ENCODE measurements at regions not wholly inside any gene's neighbourhood (a gene's known extent, or its start where the extent isn't known, plus 50 kb on each side); places are given as distances from the start of the nearest gene placed in this dataset.

DNA sequence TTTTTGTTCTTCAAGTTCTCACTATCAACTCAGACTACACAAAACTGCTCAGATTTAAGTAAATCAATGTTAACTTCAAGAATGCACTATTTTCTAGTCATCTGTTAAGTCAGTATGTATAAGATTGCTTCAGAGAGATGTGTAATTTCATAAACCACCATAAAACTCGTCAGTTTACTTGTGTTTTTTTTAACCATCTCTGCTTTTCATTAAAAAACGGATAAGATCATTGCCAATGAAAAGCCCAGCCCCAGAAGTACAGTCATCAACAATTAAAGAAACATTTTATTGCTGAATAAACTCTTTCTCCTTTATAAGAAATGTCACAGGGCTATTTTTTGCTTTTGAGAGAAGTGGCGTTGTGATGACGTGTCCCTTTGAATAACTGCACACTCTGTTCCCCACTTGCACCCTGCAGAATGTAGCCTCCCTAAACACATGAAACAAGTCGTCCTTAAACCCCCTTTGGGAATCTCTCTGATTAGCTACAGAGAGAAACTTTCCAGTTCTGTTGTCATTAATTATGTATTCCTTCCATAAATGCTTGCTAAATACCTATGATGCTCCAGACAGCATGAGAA is 202.7 kb upstream of the FOXD3 start:
- TF ChIP-seq YY1 (IDR thresholded peaks at IDR 0.05; ENCODE audit: insufficient read depth, insufficient read length) = no peak
- no peak for TF ChIP-seq SUZ12 (IDR thresholded peaks at IDR 0.05; ENCODE audit: extremely low read depth, insufficient read depth, insufficient read length)
- TF ChIP-seq ZNF274 (IDR thresholded peaks at IDR 0.05; ENCODE audit: low read depth, low read length) = no peak

Measured in NT2/D1 (cell line).